ENCODE measurements at regions not wholly inside any gene's neighbourhood (a gene's known extent, or its start where the extent isn't known, plus 50 kb on each side); places are given as distances from the start of the nearest gene placed in this dataset.

- intact Hi-C loops (cut with DNase I; ENCODE audit: low total_unique reads) = no loop called here
- no peaks in the 10 kb centered on the region for H3K27me3 ChIP-seq
- no peak for TF ChIP-seq CTCF (IDR thresholded peaks at IDR 0.05)
- no peak for TF ChIP-seq POLR2AphosphoS5 (IDR thresholded peaks at IDR 0.05)
- no peak for TF ChIP-seq POLR2A (IDR thresholded peaks at IDR 0.05)
- TF ChIP-seq EP300 (IDR thresholded peaks at IDR 0.05) = no peak
- WGBS, 5 donors = 76 to 86% (median 80%) methylated on average over 4 of the region's 4 CpGs
- DNase-seq = no peak
- no peaks in the 10 kb centered on the region for H3K36me3 ChIP-seq
- peaks cover 0 to 22% (median 11%) of the 10 kb centered on the region in 4 donors for H3K9me3 ChIP-seq
- no peak overlapping the region for H3K4me3 ChIP-seq
- no peaks in the 10 kb centered on the region for H3K4me1 ChIP-seq
- no peak overlapping the region for H3K27ac ChIP-seq
These were observed 694.8 kb upstream of the SLC39A10 start for GRCh38 chr2:194962254-194962653.

GRCh38 chr2:194954218-194954617 lies 702.8 kb upstream of the SLC39A10 start:
- 64 to 86% (median 84%) methylated on average over 2 of the region's 2 CpGs for WGBS, 5 donors
- intact Hi-C loops (cut with DNase I; ENCODE audit: low total_unique reads) = no loop called here
- Histone ChIP-seq H3K9me3 (peaks cover 0 to 4% (median 1%) of the 10 kb centered on the region in 4 donors), H3K4me1 (no peaks in the 10 kb centered on the region), H3K36me3 (no peaks in the 10 kb centered on the region), H3K27me3 (no peaks in the 10 kb centered on the region), H3K4me3 (no peak overlapping the region), H3K27ac (no peak overlapping the region)
- no peak for TF ChIP-seq POLR2A (IDR thresholded peaks at IDR 0.05)
- no peak for DNase-seq

GRCh38 chr2:194946826-194947225 lies 710.2 kb upstream of the SLC39A10 start:
- no peak overlapping the region for H3K27ac ChIP-seq

GRCh38 chr2:194938066-194938465 lies 719.0 kb upstream of the SLC39A10 start:
- Histone ChIP-seq H3K4me3 (no peak overlapping the region), H3K36me3 (no peaks in the 10 kb centered on the region), H3K9me3 (peaks cover 0 to 5% (median 2%) of the 10 kb centered on the region in 4 donors), H3K4me1 (no peaks in the 10 kb centered on the region), H3K27ac (no peak overlapping the region), H3K27me3 (no peaks in the 10 kb centered on the region)
- TF ChIP-seq POLR2AphosphoS5 (IDR thresholded peaks at IDR 0.05) (no peak), CTCF (IDR thresholded peaks at IDR 0.05) (no peak), POLR2A (IDR thresholded peaks at IDR 0.05) (no peak), EP300 (IDR thresholded peaks at IDR 0.05) (no peak)
- no peak for DNase-seq
- 61 to 78% (median 75%) methylated on average over 2 of the region's 2 CpGs for WGBS, 5 donors
- intact Hi-C loops (cut with DNase I; ENCODE audit: low total_unique reads) = no loop called here

More at GRCh38 chr2:194946826-194947225, 710.2 kb upstream of the SLC39A10 start:
- Histone ChIP-seq H3K4me3 (no peak overlapping the region), H3K9me3 (peaks cover 0 to 4% (median 0%) of the 10 kb centered on the region in 4 donors), H3K4me1 (no peaks in the 10 kb centered on the region), H3K27me3 (no peaks in the 10 kb centered on the region), H3K36me3 (no peaks in the 10 kb centered on the region)
- no peak for DNase-seq
- intact Hi-C loops (cut with DNase I; ENCODE audit: low total_unique reads) = no loop called here
- no peak for TF ChIP-seq EP300 (IDR thresholded peaks at IDR 0.05)
- no peak for TF ChIP-seq CTCF (IDR thresholded peaks at IDR 0.05)
- TF ChIP-seq POLR2A (IDR thresholded peaks at IDR 0.05) = no peak
- no peak for TF ChIP-seq POLR2AphosphoS5 (IDR thresholded peaks at IDR 0.05)
- 68 to 88% (median 79%) methylated on average over 1 of the region's 1 CpG for WGBS, 5 donors

GRCh38 chr2:194927489-194927888 lies 729.5 kb upstream of the SLC39A10 start:
- Histone ChIP-seq H3K27ac (no peak overlapping the region), H3K9me3 (peaks cover 0 to 6% (median 0%) of the 10 kb centered on the region in 4 donors), H3K4me1 (no peaks in the 10 kb centered on the region), H3K4me3 (no peak overlapping the region), H3K27me3 (no peaks in the 10 kb centered on the region), H3K36me3 (no peaks in the 10 kb centered on the region)
- intact Hi-C loops (cut with DNase I; ENCODE audit: low total_unique reads) = no loop called here
- TF ChIP-seq EP300 (IDR thresholded peaks at IDR 0.05) = no peak
- TF ChIP-seq POLR2AphosphoS5 (IDR thresholded peaks at IDR 0.05) = no peak
- no peak for TF ChIP-seq POLR2A (IDR thresholded peaks at IDR 0.05)
- no peak for TF ChIP-seq CTCF (IDR thresholded peaks at IDR 0.05)
- no peak for DNase-seq
- WGBS, 5 donors = 70 to 85% (median 83%) methylated on average over 7 of the region's 7 CpGs

Data from stomach (tissue), 8 donors.